HEK293 (cell line): ENCODE measurements at regions not wholly inside any gene's neighbourhood (a gene's known extent, or its start where the extent isn't known, plus 50 kb on each side); places are given as distances from the start of the nearest gene placed in this dataset.

Source experiments
- CTCF ChIA-PET: fragments of 350-600 bp; formaldehyde crosslinking; extraction: SDS; loops from one replicate; lab custom pipeline; 2021; ENCODE audit warnings: antibody characterized with exemption; lab: Yijun Ruan, JAX
- POLR2A ChIA-PET: fragments of 300-600 bp; formaldehyde crosslinking; extraction: SDS; loops from one replicate; lab custom pipeline; 2020; ENCODE audit warnings: antibody characterized with exemption, inconsistent platforms; lab: Yijun Ruan, JAX
- H3K27ac ChIP-seq: fragments of 200-500 bp; sonication (Bioruptor generic); 2 replicates; pipeline ENCODE4 v1.5.1; 2014; ENCODE audit warnings: low read depth, low read length, control low read depth, inconsistent platforms; ENCODE audit errors: extremely low read depth
- H3K36me3 ChIP-seq, 2 experiments: fragments of 200-500 bp in 1 of 2; sonication (Bioruptor generic) in 1 of 2; 1 replicate in 1 of 2; 2 replicates in 1 of 2; pipeline ENCODE4 v1.5.1; 2014 to 2017; ENCODE audit warnings: inconsistent platforms in 2 of 2, low read length in 2 of 2; ENCODE audit not compliant: control insufficient read depth in 2 of 2, insufficient read depth in 1 of 2
- H3K4me1 ChIP-seq: fragments of 200-500 bp; sonication (Bioruptor generic); 2 replicates; pipeline ENCODE4 v1.5.1; 2014; ENCODE audit warnings: mild to moderate bottlenecking, low read length, inconsistent platforms; ENCODE audit not compliant: control insufficient read depth, insufficient read depth
- H3K4me3 ChIP-seq: 2 replicates; pipeline ENCODE4 v1.5.1; 2011; ENCODE audit warnings: low read depth, mild to moderate bottlenecking, control low read depth, low read length, moderate library complexity
- H3K9me3 ChIP-seq: fragments of 200-500 bp; sonication (Bioruptor generic); 2 replicates; pipeline ENCODE4 v1.5.1; 2014; ENCODE audit warnings: low read depth, low read length, inconsistent platforms; ENCODE audit not compliant: control insufficient read depth, insufficient read depth
- GLIS2 ChIP-seq: fragments of 450-650 bp; formaldehyde crosslinking; IDR thresholded peaks from 2 replicates; pipeline ENCODE4 v1.5.1; 2016; ENCODE audit warnings: missing biosample characterization, missing genetic modification characterization
- HOXC10 ChIP-seq: sonication (generic); formaldehyde crosslinking; IDR thresholded peaks from 2 replicates; pipeline ENCODE4 v1.8.1; 2023; ENCODE audit warnings: mild to moderate bottlenecking, missing genetic modification reagents
- HOXD13 ChIP-seq: sonication (generic); formaldehyde crosslinking; IDR thresholded peaks from 2 replicates; pipeline ENCODE4 v1.8.0; 2022; ENCODE audit warnings: missing genetic modification reagents, borderline replicate concordance
- MEIS1 ChIP-seq: sonication (generic); formaldehyde crosslinking; IDR thresholded peaks from 2 replicates; pipeline ENCODE4 v1.8.1; 2022; ENCODE audit warnings: missing genetic modification reagents, mild to moderate bottlenecking, borderline replicate concordance
- OSR2 ChIP-seq: fragments of 450-650 bp; formaldehyde crosslinking; IDR thresholded peaks from 2 replicates; pipeline ENCODE4 v1.5.1; 2016; ENCODE audit warnings: missing biosample characterization, missing genetic modification characterization
- TRIM28 ChIP-seq: IDR thresholded peaks from 2 replicates; pipeline ENCODE4 v1.6.1; 2011; ENCODE audit warnings: low read length, control low read depth, borderline replicate concordance
- ZEB2 ChIP-seq: fragments of 450-650 bp; formaldehyde crosslinking; IDR thresholded peaks from 2 replicates; pipeline ENCODE4 v1.5.1; 2016; ENCODE audit warnings: missing biosample characterization, missing genetic modification characterization
- ZIC2 ChIP-seq: fragments of 450-650 bp; formaldehyde crosslinking; IDR thresholded peaks from 2 replicates; pipeline ENCODE4 v1.5.1; 2016; ENCODE audit warnings: missing biosample characterization, missing genetic modification characterization
- ZNF114 ChIP-seq: fragments of 450-650 bp; formaldehyde crosslinking; IDR thresholded peaks from 2 replicates; pipeline ENCODE4 v1.5.0; 2017; ENCODE audit warnings: missing biosample characterization, missing genetic modification characterization
- ZNF138 ChIP-seq: fragments of 450-650 bp; formaldehyde crosslinking; IDR thresholded peaks from 2 replicates; pipeline ENCODE4 v1.5.1; 2016; ENCODE audit warnings: missing biosample characterization, missing genetic modification characterization, borderline replicate concordance
- ZNF214 ChIP-seq: fragments of 450-650 bp; formaldehyde crosslinking; IDR thresholded peaks from 2 replicates; pipeline ENCODE4 v1.5.1; 2017; ENCODE audit warnings: missing biosample characterization, mild to moderate bottlenecking, missing genetic modification characterization, borderline replicate concordance
- ZNF544 ChIP-seq: fragments of 450-650 bp; formaldehyde crosslinking; IDR thresholded peaks from 2 replicates; pipeline ENCODE4 v1.5.0; 2017; ENCODE audit warnings: missing biosample characterization, missing genetic modification characterization
- ZNF548 ChIP-seq: fragments of 450-650 bp; formaldehyde crosslinking; IDR thresholded peaks from 2 replicates; pipeline ENCODE4 v1.5.1; 2016; ENCODE audit warnings: missing biosample characterization, missing genetic modification characterization
- ZNF629 ChIP-seq: fragments of 450-650 bp; formaldehyde crosslinking; IDR thresholded peaks from 2 replicates; pipeline ENCODE4 v1.5.1; 2017; ENCODE audit warnings: missing biosample characterization, missing genetic modification characterization
- ZNF664 ChIP-seq: fragments of 450-650 bp; formaldehyde crosslinking; IDR thresholded peaks from 2 replicates; pipeline ENCODE4 v1.5.1; 2016; ENCODE audit warnings: missing biosample characterization, missing genetic modification characterization
- ZNF701 ChIP-seq: fragments of 450-650 bp; formaldehyde crosslinking; IDR thresholded peaks from 2 replicates; pipeline ENCODE4 v1.5.1; 2016; ENCODE audit warnings: missing biosample characterization, missing genetic modification characterization
- ZNF76 ChIP-seq: fragments of 450-650 bp; formaldehyde crosslinking; IDR thresholded peaks from 2 replicates; pipeline ENCODE4; 2016; ENCODE audit warnings: low read depth, missing biosample characterization, missing genetic modification characterization, borderline replicate concordance
- ZNF777 ChIP-seq: fragments of 450-650 bp; formaldehyde crosslinking; IDR thresholded peaks from 2 replicates; pipeline ENCODE4 v1.5.1; 2017; ENCODE audit warnings: missing biosample characterization, missing genetic modification characterization, borderline replicate concordance
- ZNF785 ChIP-seq: fragments of 450-650 bp; formaldehyde crosslinking; IDR thresholded peaks from 2 replicates; pipeline ENCODE4 v1.5.1; 2016; ENCODE audit warnings: missing biosample characterization, missing genetic modification characterization
- TF ChIP-seq, protein P1 (sequence below): fragments of 450-650 bp; formaldehyde crosslinking; IDR thresholded peaks from 2 replicates; pipeline ENCODE4 v1.5.1; 2016; ENCODE audit warnings: missing biosample characterization, missing genetic modification characterization, borderline replicate concordance
- TF ChIP-seq, protein P2 (sequence below): fragments of 450-650 bp; formaldehyde crosslinking; IDR thresholded peaks from 2 replicates; pipeline ENCODE4 v1.5.1; 2016; ENCODE audit warnings: missing biosample characterization, missing genetic modification characterization, low read depth
- TF ChIP-seq, protein P3 (sequence below): fragments of 450-650 bp; formaldehyde crosslinking; IDR thresholded peaks from 2 replicates; pipeline ENCODE4 v1.5.1; 2017; ENCODE audit warnings: missing biosample characterization, missing genetic modification characterization
- TF ChIP-seq, protein P4 (sequence below): sonication (generic); formaldehyde crosslinking; IDR thresholded peaks from 2 replicates; pipeline ENCODE4 v1.8.1; 2022; ENCODE audit warnings: mild to moderate bottlenecking, moderate library complexity, missing genetic modification reagents

DNA sequence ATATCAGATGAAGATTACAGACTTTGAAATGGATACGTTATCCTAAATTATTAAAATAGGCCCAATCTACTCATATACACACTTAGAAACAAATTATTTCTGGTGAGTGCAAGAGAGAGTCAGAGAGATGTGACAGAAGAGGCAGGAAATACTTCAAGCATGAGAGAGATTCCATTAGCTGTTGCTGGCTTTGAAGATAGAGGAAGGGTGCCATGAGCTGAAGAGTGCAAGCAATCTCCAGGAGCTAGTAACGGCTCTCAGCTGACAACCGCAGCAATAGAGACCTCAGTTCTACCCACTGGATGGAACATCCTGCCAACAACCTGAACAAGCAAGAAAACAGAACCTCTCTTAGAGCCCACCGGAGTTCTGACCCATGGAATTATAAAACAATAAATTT lies 270.7 kb upstream of the SLITRK3 start:
- H3K36me3 ChIP-seq: no peaks in the 10 kb centered on the region
- TF ChIP-seq MEIS1 (CRISPR knock-in tag) (no peak), ZNF785 (tag by site-specific recombination) (no peak), ZNF544 (tag by site-specific recombination) (no peak)
- TF ChIP-seq, protein P1, sequence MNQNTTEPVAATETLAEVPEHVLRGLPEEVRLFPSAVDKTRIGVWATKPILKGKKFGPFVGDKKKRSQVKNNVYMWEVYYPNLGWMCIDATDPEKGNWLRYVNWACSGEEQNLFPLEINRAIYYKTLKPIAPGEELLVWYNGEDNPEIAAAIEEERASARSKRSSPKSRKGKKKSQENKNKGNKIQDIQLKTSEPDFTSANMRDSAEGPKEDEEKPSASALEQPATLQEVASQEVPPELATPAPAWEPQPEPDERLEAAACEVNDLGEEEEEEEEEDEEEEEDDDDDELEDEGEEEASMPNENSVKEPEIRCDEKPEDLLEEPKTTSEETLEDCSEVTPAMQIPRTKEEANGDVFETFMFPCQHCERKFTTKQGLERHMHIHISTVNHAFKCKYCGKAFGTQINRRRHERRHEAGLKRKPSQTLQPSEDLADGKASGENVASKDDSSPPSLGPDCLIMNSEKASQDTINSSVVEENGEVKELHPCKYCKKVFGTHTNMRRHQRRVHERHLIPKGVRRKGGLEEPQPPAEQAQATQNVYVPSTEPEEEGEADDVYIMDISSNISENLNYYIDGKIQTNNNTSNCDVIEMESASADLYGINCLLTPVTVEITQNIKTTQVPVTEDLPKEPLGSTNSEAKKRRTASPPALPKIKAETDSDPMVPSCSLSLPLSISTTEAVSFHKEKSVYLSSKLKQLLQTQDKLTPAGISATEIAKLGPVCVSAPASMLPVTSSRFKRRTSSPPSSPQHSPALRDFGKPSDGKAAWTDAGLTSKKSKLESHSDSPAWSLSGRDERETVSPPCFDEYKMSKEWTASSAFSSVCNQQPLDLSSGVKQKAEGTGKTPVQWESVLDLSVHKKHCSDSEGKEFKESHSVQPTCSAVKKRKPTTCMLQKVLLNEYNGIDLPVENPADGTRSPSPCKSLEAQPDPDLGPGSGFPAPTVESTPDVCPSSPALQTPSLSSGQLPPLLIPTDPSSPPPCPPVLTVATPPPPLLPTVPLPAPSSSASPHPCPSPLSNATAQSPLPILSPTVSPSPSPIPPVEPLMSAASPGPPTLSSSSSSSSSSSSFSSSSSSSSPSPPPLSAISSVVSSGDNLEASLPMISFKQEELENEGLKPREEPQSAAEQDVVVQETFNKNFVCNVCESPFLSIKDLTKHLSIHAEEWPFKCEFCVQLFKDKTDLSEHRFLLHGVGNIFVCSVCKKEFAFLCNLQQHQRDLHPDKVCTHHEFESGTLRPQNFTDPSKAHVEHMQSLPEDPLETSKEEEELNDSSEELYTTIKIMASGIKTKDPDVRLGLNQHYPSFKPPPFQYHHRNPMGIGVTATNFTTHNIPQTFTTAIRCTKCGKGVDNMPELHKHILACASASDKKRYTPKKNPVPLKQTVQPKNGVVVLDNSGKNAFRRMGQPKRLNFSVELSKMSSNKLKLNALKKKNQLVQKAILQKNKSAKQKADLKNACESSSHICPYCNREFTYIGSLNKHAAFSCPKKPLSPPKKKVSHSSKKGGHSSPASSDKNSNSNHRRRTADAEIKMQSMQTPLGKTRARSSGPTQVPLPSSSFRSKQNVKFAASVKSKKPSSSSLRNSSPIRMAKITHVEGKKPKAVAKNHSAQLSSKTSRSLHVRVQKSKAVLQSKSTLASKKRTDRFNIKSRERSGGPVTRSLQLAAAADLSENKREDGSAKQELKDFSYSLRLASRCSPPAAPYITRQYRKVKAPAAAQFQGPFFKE (tag by site-specific recombination): no peak
- TF ChIP-seq, protein P2, sequence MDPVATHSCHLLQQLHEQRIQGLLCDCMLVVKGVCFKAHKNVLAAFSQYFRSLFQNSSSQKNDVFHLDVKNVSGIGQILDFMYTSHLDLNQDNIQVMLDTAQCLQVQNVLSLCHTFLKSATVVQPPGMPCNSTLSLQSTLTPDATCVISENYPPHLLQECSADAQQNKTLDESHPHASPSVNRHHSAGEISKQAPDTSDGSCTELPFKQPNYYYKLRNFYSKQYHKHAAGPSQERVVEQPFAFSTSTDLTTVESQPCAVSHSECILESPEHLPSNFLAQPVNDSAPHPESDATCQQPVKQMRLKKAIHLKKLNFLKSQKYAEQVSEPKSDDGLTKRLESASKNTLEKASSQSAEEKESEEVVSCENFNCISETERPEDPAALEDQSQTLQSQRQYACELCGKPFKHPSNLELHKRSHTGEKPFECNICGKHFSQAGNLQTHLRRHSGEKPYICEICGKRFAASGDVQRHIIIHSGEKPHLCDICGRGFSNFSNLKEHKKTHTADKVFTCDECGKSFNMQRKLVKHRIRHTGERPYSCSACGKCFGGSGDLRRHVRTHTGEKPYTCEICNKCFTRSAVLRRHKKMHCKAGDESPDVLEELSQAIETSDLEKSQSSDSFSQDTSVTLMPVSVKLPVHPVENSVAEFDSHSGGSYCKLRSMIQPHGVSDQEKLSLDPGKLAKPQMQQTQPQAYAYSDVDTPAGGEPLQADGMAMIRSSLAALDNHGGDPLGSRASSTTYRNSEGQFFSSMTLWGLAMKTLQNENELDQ (tag by site-specific recombination): no peak
- ChIA-PET CTCF (no interaction called here), POLR2A (no interaction called here)
- no peaks in the 10 kb centered on the region for H3K4me1 ChIP-seq
- no peak overlapping the region for H3K27ac ChIP-seq
- H3K4me3 ChIP-seq: no peak overlapping the region
- no peaks in the 10 kb centered on the region for H3K9me3 ChIP-seq

DNA sequence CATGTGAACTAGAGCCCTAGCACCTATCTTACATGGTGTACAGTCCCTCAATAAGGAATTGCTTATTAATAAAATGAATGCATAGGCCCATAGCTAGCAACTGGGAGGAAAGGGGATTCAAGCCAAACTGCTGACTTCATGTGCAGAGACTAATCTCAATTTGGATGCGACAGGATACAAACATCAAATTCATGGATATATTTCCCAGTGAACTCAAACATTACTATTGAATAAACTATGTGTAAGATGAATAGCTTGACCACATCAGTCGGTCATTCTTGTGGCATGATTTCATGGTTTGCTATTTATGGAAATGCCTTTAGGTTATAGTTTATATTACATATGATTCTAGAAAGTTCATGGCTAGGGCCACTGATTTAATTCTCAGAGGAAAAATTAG lies 268.6 kb upstream of the SLITRK3 start:
- H3K4me3 ChIP-seq: no peak overlapping the region
- no peaks in the 10 kb centered on the region for H3K36me3 ChIP-seq
- H3K27ac ChIP-seq: no peak overlapping the region
- no peaks in the 10 kb centered on the region for H3K4me1 ChIP-seq
- TF ChIP-seq HOXC10 (CRISPR knock-in tag) (no peak), ZNF548 (tag by site-specific recombination) (no peak), ZNF76 (tag by site-specific recombination) (no peak), OSR2 (no peak), ZEB2 (tag by site-specific recombination) (no peak), ZNF138 (tag by site-specific recombination) (no peak), ZNF777 (tag by site-specific recombination) (no peak), GLIS2 (no peak), ZNF114 (no peak)
- ChIA-PET CTCF (no interaction called here), POLR2A (no interaction called here)
- no peaks in the 10 kb centered on the region for H3K9me3 ChIP-seq

DNA sequence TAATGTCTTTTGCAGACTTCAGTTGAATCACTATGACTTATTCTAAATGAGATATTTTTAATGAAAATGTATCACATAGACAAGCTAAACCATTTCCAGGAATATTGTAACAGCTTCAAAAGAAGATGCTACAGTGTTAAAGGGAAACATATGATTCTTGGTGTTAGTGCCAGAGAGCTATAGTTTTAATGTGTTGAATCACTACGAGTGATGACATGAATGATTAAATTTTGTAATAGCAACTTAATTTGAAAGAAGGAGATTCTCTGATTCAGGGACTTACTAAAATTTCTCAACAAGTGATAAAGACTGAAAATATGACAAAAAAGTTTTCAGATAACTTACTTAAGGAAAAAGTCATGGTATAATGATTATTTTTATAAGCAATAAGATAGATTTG lies 267.3 kb upstream of the SLITRK3 start:
- H3K27ac ChIP-seq: no peak overlapping the region
- ChIA-PET CTCF (no interaction called here), POLR2A (no interaction called here)
- H3K9me3 ChIP-seq: no peaks in the 10 kb centered on the region
- no peak overlapping the region for H3K4me3 ChIP-seq
- H3K36me3 ChIP-seq: no peaks in the 10 kb centered on the region
- no peaks in the 10 kb centered on the region for H3K4me1 ChIP-seq
- TF ChIP-seq HOXD13 (CRISPR knock-in tag): no peak
- TF ChIP-seq, protein P3, sequence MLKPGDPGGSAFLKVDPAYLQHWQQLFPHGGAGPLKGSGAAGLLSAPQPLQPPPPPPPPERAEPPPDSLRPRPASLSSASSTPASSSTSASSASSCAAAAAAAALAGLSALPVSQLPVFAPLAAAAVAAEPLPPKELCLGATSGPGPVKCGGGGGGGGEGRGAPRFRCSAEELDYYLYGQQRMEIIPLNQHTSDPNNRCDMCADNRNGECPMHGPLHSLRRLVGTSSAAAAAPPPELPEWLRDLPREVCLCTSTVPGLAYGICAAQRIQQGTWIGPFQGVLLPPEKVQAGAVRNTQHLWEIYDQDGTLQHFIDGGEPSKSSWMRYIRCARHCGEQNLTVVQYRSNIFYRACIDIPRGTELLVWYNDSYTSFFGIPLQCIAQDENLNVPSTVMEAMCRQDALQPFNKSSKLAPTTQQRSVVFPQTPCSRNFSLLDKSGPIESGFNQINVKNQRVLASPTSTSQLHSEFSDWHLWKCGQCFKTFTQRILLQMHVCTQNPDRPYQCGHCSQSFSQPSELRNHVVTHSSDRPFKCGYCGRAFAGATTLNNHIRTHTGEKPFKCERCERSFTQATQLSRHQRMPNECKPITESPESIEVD (tag by site-specific recombination): no peak
- no peak for TF ChIP-seq GLIS2
- no peak for TF ChIP-seq ZIC2
- TF ChIP-seq ZNF664 (tag by site-specific recombination): no peak
- TF ChIP-seq OSR2: no peak
- no peak for TF ChIP-seq ZNF214 (tag by site-specific recombination)
- TF ChIP-seq, protein P4, sequence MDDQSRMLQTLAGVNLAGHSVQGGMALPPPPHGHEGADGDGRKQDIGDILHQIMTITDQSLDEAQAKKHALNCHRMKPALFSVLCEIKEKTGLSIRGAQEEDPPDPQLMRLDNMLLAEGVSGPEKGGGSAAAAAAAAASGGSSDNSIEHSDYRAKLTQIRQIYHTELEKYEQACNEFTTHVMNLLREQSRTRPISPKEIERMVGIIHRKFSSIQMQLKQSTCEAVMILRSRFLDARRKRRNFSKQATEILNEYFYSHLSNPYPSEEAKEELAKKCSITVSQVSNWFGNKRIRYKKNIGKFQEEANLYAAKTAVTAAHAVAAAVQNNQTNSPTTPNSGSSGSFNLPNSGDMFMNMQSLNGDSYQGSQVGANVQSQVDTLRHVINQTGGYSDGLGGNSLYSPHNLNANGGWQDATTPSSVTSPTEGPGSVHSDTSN: no peak
- TF ChIP-seq TRIM28: no peak
- no peak for TF ChIP-seq ZNF629 (tag by site-specific recombination)
- no peak for TF ChIP-seq ZNF701 (tag by site-specific recombination)
